Urinary bladder (tissue), 3 donors: ENCODE measurements at regions not wholly inside any gene's neighbourhood (a gene's known extent, or its start where the extent isn't known, plus 50 kb on each side); places are given as distances from the start of the nearest gene placed in this dataset.
"Not testable (repeated sequence)": the region's sequence is repeated elsewhere in the genome, so short reads cannot be mapped to it uniquely, and the experiment has no call there.

Experiments
- DNase-seq: peaks from one replicate; pipeline ENCODE4 v3.0.0-alpha.2; 2015; ENCODE audit errors: extremely low spot score
- H3K27ac ChIP-seq: one replicate; pipeline ENCODE4 v1.5.1; 2013; ENCODE audit warnings: low read depth, mild to moderate bottlenecking, moderate library complexity
- H3K36me3 ChIP-seq: one replicate; pipeline ENCODE4 v1.6.1; 2013; ENCODE audit warnings: mild to moderate bottlenecking, moderate library complexity; ENCODE audit not compliant: insufficient read depth
- H3K4me1 ChIP-seq: one replicate; pipeline ENCODE4 v1.6.1; 2013; ENCODE audit warnings: mild to moderate bottlenecking, moderate library complexity; ENCODE audit not compliant: insufficient read depth
- H3K4me3 ChIP-seq: one replicate; pipeline ENCODE4 v1.5.1; 2013; ENCODE audit warnings: low read depth, low read length
- WGBS: extraction: QIAGEN DNeasy Blood & Tissue Kit; methylation state at CpG from one replicate; pipeline ENCODE4 v1.1.7; 2013; 5-methylcytosine and 5-hydroxymethylcytosine counted together
- donor health status: healthy with polysubstance abuse.
- donor health status: healthy.

GRCh38 chr3:3372210-3372777, 192.8 kb upstream of the CRBN start:
- Histone ChIP-seq H3K4me1 (no peaks in the 10 kb centered on the region), H3K4me3 (no peak overlapping the region), H3K36me3 (no peaks in the 10 kb centered on the region), H3K27ac (no peak overlapping the region)
- DNase-seq: no peak
- WGBS: 42% methylated on average over 5 of the region's 5 CpGs

- DNase-seq: no peak
- Histone ChIP-seq H3K36me3 (no peaks in the 10 kb centered on the region), H3K4me1 (no peaks in the 10 kb centered on the region), H3K27ac (no peak overlapping the region), H3K4me3 (no peak overlapping the region)
- WGBS: 24% methylated on average over 4 of the region's 4 CpGs
Observed at GRCh38 chr3:3368306-3368705, 188.8 kb upstream of the CRBN start.

- H3K4me3 ChIP-seq: no peak overlapping the region
- H3K36me3 ChIP-seq: no peaks in the 10 kb centered on the region
- no peaks in the 10 kb centered on the region for H3K4me1 ChIP-seq
- 92% methylated on average over 5 of the region's 5 CpGs for WGBS
- no peak overlapping the region for H3K27ac ChIP-seq
- no peak for DNase-seq
Observed at GRCh38 chr3:3366386-3366785, 186.9 kb upstream of the CRBN start.

- Histone ChIP-seq H3K4me3 (no peak overlapping the region), H3K36me3 (no peaks in the 10 kb centered on the region), H3K4me1 (no peaks in the 10 kb centered on the region), H3K27ac (no peak overlapping the region)
- no peak for DNase-seq
- WGBS: 72% methylated on average over 2 of the region's 2 CpGs
Observed at GRCh38 chr3:3365716-3366115, 186.2 kb upstream of the CRBN start.

GRCh38 chr3:3356846-3357245, 177.4 kb upstream of the CRBN start:
- no peak overlapping the region for H3K4me3 ChIP-seq
- H3K27ac ChIP-seq: no peak overlapping the region
- no peaks in the 10 kb centered on the region for H3K4me1 ChIP-seq
- H3K36me3 ChIP-seq: no peaks in the 10 kb centered on the region
- DNase-seq: peak; percentile 62

GRCh38 chr3:3355442-3355841, 176.0 kb upstream of the CRBN start:
- no peaks in the 10 kb centered on the region for H3K36me3 ChIP-seq
- no peaks in the 10 kb centered on the region for H3K4me1 ChIP-seq
- DNase-seq: no peak
- no peak overlapping the region for H3K4me3 ChIP-seq
- 59% methylated on average over 1 of the region's 1 CpG for WGBS
- no peak overlapping the region for H3K27ac ChIP-seq

- Histone ChIP-seq H3K4me1 (no peaks in the 10 kb centered on the region), H3K4me3 (no peak overlapping the region), H3K27ac (no peak overlapping the region), H3K36me3 (no peaks in the 10 kb centered on the region)
- DNase-seq: no peak
- 92% methylated on average over 1 of the region's 1 CpG for WGBS
Observed at GRCh38 chr3:3353153-3353552, 173.7 kb upstream of the CRBN start.

GRCh38 chr3:3351226-3351625, 171.7 kb upstream of the CRBN start:
- WGBS: 46% methylated on average over 3 of the region's 3 CpGs
- H3K4me3 ChIP-seq: no peak overlapping the region
- DNase-seq: no peak
- H3K36me3 ChIP-seq: no peaks in the 10 kb centered on the region
- no peak overlapping the region for H3K27ac ChIP-seq
- H3K4me1 ChIP-seq: no peaks in the 10 kb centered on the region

- H3K4me3 ChIP-seq, DNase-seq, H3K27ac ChIP-seq, H3K4me1 ChIP-seq, H3K36me3 ChIP-seq: not testable (repeated sequence)
- WGBS: 60% methylated on average over 2 of the region's 2 CpGs
Observed at GRCh38 chr3:3347056-3347455, 167.6 kb upstream of the CRBN start.

GRCh38 chr3:3346556-3346955, 167.1 kb upstream of the CRBN start:
- Histone ChIP-seq H3K4me3 (no peak overlapping the region), H3K36me3 (no peaks in the 10 kb centered on the region), H3K27ac (no peak overlapping the region), H3K4me1 (no peaks in the 10 kb centered on the region)
- no peak for DNase-seq
- 47% methylated on average over 2 of the region's 2 CpGs for WGBS

- Histone ChIP-seq H3K36me3 (no peaks in the 10 kb centered on the region), H3K4me3 (no peak overlapping the region), H3K27ac (no peak overlapping the region), H3K4me1 (no peaks in the 10 kb centered on the region)
- WGBS: 82% methylated on average over 2 of the region's 2 CpGs
- no peak for DNase-seq
Observed at GRCh38 chr3:3342141-3342540, 162.7 kb upstream of the CRBN start.

GRCh38 chr3:3340965-3341895, 161.7 kb upstream of the CRBN start:
- no peak for DNase-seq

GRCh38 chr3:3340526-3340925, 161.0 kb upstream of the CRBN start:
- no peaks in the 10 kb centered on the region for H3K36me3 ChIP-seq
- H3K4me3 ChIP-seq: no peak overlapping the region
- 67% methylated on average over 4 of the region's 4 CpGs for WGBS
- DNase-seq: no peak
- H3K4me1 ChIP-seq: no peaks in the 10 kb centered on the region
- no peak overlapping the region for H3K27ac ChIP-seq

More at GRCh38 chr3:3340965-3341895, 161.7 kb upstream of the CRBN start:
- Histone ChIP-seq H3K4me1 (no peaks in the 10 kb centered on the region), H3K36me3 (no peaks in the 10 kb centered on the region), H3K4me3 (no peak overlapping the region), H3K27ac (no peak overlapping the region)
- 76% methylated on average over 6 of the region's 6 CpGs for WGBS

- WGBS: 90% methylated on average over 1 of the region's 1 CpG
- H3K27ac ChIP-seq: no peak overlapping the region
- no peak for DNase-seq
- no peak overlapping the region for H3K4me3 ChIP-seq
- no peaks in the 10 kb centered on the region for H3K4me1 ChIP-seq
- no peaks in the 10 kb centered on the region for H3K36me3 ChIP-seq
Observed at GRCh38 chr3:3335903-3336302, 156.4 kb upstream of the CRBN start.
